ENCODE measurements at regions not wholly inside any gene's neighbourhood (a gene's known extent, or its start where the extent isn't known, plus 50 kb on each side); places are given as distances from the start of the nearest gene placed in this dataset.

DNA sequence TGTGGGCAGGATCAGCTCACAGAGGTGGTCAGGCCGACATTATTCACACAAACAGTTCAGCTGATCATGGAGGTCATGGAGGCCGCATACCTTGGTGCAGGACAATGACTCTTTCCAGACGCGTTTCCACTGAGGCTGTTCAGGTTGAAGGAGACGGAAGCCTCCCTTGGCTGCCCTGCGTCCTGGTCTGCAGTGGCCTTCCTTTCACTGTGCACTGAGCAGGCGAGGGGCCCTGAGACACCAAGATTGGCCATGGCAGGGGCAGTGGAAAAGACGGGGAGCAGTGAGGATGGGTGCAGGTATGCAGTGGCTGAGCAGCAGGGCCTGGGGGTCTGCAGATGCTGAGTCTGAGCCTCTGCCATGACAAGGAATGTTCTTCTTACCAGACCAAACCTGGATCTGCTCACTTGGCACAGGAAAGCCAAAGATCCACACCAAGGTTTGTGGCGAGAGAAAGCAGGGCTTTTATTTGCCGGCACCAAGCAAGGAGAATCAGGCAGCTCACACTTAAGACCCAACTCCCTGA, 263.3 kb downstream of the GLRX3 start:
- no peak overlapping the region for H4K8ac ChIP-seq (ENCODE audit: low read depth in 2 of 2, low read length in 2 of 2)
- H3K4me3 ChIP-seq (ENCODE audit: insufficient read depth, low read depth, low read length) = no peak overlapping the region
- no peak overlapping the region for H3K14ac ChIP-seq (replicated peaks; ENCODE audit: low read depth, low read length)
- no peaks in the 10 kb centered on the region for H3K27me3 ChIP-seq (ENCODE audit: control insufficient read depth, insufficient read depth, low read length)
- no peak overlapping the region for H2AFZ ChIP-seq (replicated peaks; ENCODE audit: low read length, poor library complexity)
- TF ChIP-seq, protein P1, sequence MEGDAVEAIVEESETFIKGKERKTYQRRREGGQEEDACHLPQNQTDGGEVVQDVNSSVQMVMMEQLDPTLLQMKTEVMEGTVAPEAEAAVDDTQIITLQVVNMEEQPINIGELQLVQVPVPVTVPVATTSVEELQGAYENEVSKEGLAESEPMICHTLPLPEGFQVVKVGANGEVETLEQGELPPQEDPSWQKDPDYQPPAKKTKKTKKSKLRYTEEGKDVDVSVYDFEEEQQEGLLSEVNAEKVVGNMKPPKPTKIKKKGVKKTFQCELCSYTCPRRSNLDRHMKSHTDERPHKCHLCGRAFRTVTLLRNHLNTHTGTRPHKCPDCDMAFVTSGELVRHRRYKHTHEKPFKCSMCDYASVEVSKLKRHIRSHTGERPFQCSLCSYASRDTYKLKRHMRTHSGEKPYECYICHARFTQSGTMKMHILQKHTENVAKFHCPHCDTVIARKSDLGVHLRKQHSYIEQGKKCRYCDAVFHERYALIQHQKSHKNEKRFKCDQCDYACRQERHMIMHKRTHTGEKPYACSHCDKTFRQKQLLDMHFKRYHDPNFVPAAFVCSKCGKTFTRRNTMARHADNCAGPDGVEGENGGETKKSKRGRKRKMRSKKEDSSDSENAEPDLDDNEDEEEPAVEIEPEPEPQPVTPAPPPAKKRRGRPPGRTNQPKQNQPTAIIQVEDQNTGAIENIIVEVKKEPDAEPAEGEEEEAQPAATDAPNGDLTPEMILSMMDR (conservative IDR thresholded peaks at IDR 0.05; ENCODE audit: low read depth, low read length) = no peak
- TF ChIP-seq RAD21 (IDR thresholded peaks at IDR 0.05; ENCODE audit: low read length) (no peak), RFX5 (IDR thresholded peaks at IDR 0.05; ENCODE audit: low read depth, low read length) (no peak), RCOR1 (IDR thresholded peaks at IDR 0.05; ENCODE audit: insufficient replicate concordance, low read length) (no peak), NFE2L2 (IDR thresholded peaks at IDR 0.05; ENCODE audit: low read depth, low read length) (no peak), SMC3 (IDR thresholded peaks at IDR 0.05; ENCODE audit: low read depth, low read length) (no peak), FOS (IDR thresholded peaks at IDR 0.05; ENCODE audit: low read depth, low read length) (no peak), POLR2A (IDR thresholded peaks at IDR 0.05; ENCODE audit: low read depth, low read length) (no peak), CEBPB (IDR thresholded peaks at IDR 0.05; ENCODE audit: low read depth, low read length) (no peak), BHLHE40 (IDR thresholded peaks at IDR 0.05; ENCODE audit: low read depth, low read length) (no peak)
- TF ChIP-seq, protein P2, sequence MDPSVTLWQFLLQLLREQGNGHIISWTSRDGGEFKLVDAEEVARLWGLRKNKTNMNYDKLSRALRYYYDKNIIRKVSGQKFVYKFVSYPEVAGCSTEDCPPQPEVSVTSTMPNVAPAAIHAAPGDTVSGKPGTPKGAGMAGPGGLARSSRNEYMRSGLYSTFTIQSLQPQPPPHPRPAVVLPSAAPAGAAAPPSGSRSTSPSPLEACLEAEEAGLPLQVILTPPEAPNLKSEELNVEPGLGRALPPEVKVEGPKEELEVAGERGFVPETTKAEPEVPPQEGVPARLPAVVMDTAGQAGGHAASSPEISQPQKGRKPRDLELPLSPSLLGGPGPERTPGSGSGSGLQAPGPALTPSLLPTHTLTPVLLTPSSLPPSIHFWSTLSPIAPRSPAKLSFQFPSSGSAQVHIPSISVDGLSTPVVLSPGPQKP (IDR thresholded peaks at IDR 0.05; ENCODE audit: borderline replicate concordance, low read depth, low read length) = no peak
- H2BK5ac ChIP-seq (ENCODE audit: low read depth, low read length, poor library complexity, severe bottlenecking) = no peak overlapping the region
- dilution Hi-C loops (cut with HindIII; ENCODE audit: low sequenced_read_pairs, unreplicated experiment) = no loop called here
- no peak overlapping the region for H3K56ac ChIP-seq (ENCODE audit: extremely low read depth, insufficient read depth, low read length)
- BruUV-seq (replicated peaks) = no TSS peak
- peaks cover 23% of the 10 kb centered on the region for H3K9me3 ChIP-seq (ENCODE audit: control insufficient read depth, insufficient read depth, low read length)
- H4K5ac ChIP-seq (ENCODE audit: low read depth, low read length) = no peak overlapping the region
- in situ Hi-C loops (cut with MboI; ENCODE audit: low sequenced_read_pairs) = no loop called here
- H2BK15ac ChIP-seq (ENCODE audit: low read depth, low read length) = no peak overlapping the region
- H3K18ac ChIP-seq (ENCODE audit: low read depth, low read length) = no peak overlapping the region
- H3K9me1 ChIP-seq (ENCODE audit: insufficient read depth, low read length) = no peaks in the 10 kb centered on the region
- H3K9ac ChIP-seq (ENCODE audit: low read depth, low read length) = no peak overlapping the region
- no peak overlapping the region for H2AK5ac ChIP-seq (ENCODE audit: low read depth, low read length)
- no peak overlapping the region for H4K91ac ChIP-seq (ENCODE audit: insufficient read depth, low read depth, low read length)
- no peak overlapping the region for H3K4ac ChIP-seq (ENCODE audit: low read depth, low read length)
- DNase-seq (no peak), ATAC-seq (ENCODE audit: low read depth) (no peak)
- no peaks in the 10 kb centered on the region for H3K36me3 ChIP-seq (ENCODE audit: control insufficient read depth, insufficient read depth, low read length)
- no peaks in the 10 kb centered on the region for H3K79me1 ChIP-seq (ENCODE audit: low read depth in 1 of 2, low read length in 2 of 2)
- intact Hi-C loops (cut with micrococcal nuclease) = no loop called here
- 43% methylated on average over 4 of the region's 10 CpGs; no CpG with 5 or more reads in 1 of the 2 experiments for WGBS, 2 experiments (ENCODE audit: extremely low coverage in 2 of 2, insufficient read length in 1 of 2)
- no peak overlapping the region for H3K23ac ChIP-seq (ENCODE audit: low read depth, low read length)
- no peak overlapping the region for H2BK20ac ChIP-seq (ENCODE audit: low read depth, low read length)
- H3K4me1 ChIP-seq (ENCODE audit: control insufficient read depth, insufficient read depth, low read length) = no peaks in the 10 kb centered on the region
- no peak overlapping the region for H3K4me2 ChIP-seq (ENCODE audit: low read depth, low read length)
- CTCF ChIA-PET = no interaction called here
- no peaks in the 10 kb centered on the region for H4K20me1 ChIP-seq (ENCODE audit: insufficient read depth, low read length)
- H2AK9ac ChIP-seq (replicated peaks; ENCODE audit: low read depth, low read length, poor library complexity) = no peak overlapping the region
- POLR2A ChIA-PET (ENCODE audit: unreplicated experiment) = no interaction called here
- no peak overlapping the region for H2BK120ac ChIP-seq (ENCODE audit: low read depth, low read length)
- H3K27ac ChIP-seq (ENCODE audit: insufficient read depth, low read length) = no peak overlapping the region
